H1 (cell line): ENCODE measurements at regions not wholly inside any gene's neighbourhood (a gene's known extent, or its start where the extent isn't known, plus 50 kb on each side); places are given as distances from the start of the nearest gene placed in this dataset.

Experiments used
- CHD7 ChIP-seq: fragments of 300-600 bp; sonication (generic); IDR thresholded peaks from 2 replicates; pipeline ENCODE4 v1.7.1; 2012; ENCODE audit warnings: low read length, moderate library complexity, mild to moderate bottlenecking, inconsistent platforms; ENCODE audit not compliant: insufficient replicate concordance
- CTBP2 ChIP-seq: IDR thresholded peaks from 2 replicates; pipeline ENCODE4 v1.7.0; 2011; ENCODE audit warnings: borderline replicate concordance, mild to moderate bottlenecking, moderate library complexity, mixed read lengths, low read length; ENCODE audit not compliant: insufficient read depth, insufficient read length
- HDAC6 ChIP-seq: IDR thresholded peaks from one replicate; pipeline ENCODE4 v1.7.1; 2012; ENCODE audit warnings: low read depth, mild to moderate bottlenecking, inconsistent platforms, low read length, moderate library complexity
- MAFK ChIP-seq: IDR thresholded peaks from 2 replicates; pipeline ENCODE4 v1.6.1; 2012; ENCODE audit warnings: low read depth, mild to moderate bottlenecking, improper control_type of control experiment, low read length
- NRF1 ChIP-seq: IDR thresholded peaks from 2 replicates; pipeline ENCODE4 v1.6.1; 2011; ENCODE audit warnings: mild to moderate bottlenecking, low read depth, low read length, improper control_type of control experiment
- PHF8 ChIP-seq: fragments of 200-600 bp; sonication (generic); conservative IDR thresholded peaks from 2 replicates; pipeline ENCODE4 v1.7.1; 2012; ENCODE audit warnings: low read depth, mild to moderate bottlenecking, inconsistent platforms, low read length, moderate library complexity
- SRF ChIP-seq: IDR thresholded peaks from 2 replicates; pipeline ENCODE4 v1.6.1; 2011; ENCODE audit warnings: mild to moderate bottlenecking, low read depth, low read length, moderate library complexity
- SUZ12 ChIP-seq: fragments of 200-600 bp; sonication (generic); IDR thresholded peaks from 2 replicates; pipeline ENCODE4 v1.6.1; 2012; ENCODE audit warnings: mild to moderate bottlenecking, inconsistent platforms, low read length, moderate library complexity, mixed read lengths

- TF ChIP-seq CHD7 (no peak), PHF8 (no peak), SUZ12 (no peak), NRF1 (no peak), MAFK (no peak), SRF (no peak), HDAC6 (no peak), CTBP2 (no peak)
Measured at GRCh38 chr12:90473831-90474230, 481.1 kb downstream of the CCER1 start (continued).
